ENCODE measurements at regions not wholly inside any gene's neighbourhood (a gene's known extent, or its start where the extent isn't known, plus 50 kb on each side); places are given as distances from the start of the nearest gene placed in this dataset.

- TF ChIP-seq CTCF (IDR thresholded peaks at IDR 0.05; ENCODE audit: low read length) = no peak
- TF ChIP-seq EZH2 (IDR thresholded peaks at IDR 0.05; ENCODE audit: borderline replicate concordance, low read length) = no peak
These were observed 99.4 kb upstream of the AKIP1 start for GRCh38 chr11:8811571-8811970.
